Stimulated activated CD4-positive, alpha-beta T cell treated with anti-CD3 and anti-CD28 coated beads, Interleukin-1b, Interleukin-23, amount 100 ng/mL, for 4 hours (primary cell): ENCODE measurements at regions not wholly inside any gene's neighbourhood (a gene's known extent, or its start where the extent isn't known, plus 50 kb on each side); places are given as distances from the start of the nearest gene placed in this dataset.
"Not testable (repeated sequence)": the region's sequence is repeated elsewhere in the genome, so short reads cannot be mapped to it uniquely, and the experiment has no call there.

Experiments
- DNase-seq, 2 donors: peaks; one replicate each; pipeline ENCODE4 v3.0.0-alpha.2; 2020; ENCODE audit warnings: low read depth in 2 of 2

DNA sequence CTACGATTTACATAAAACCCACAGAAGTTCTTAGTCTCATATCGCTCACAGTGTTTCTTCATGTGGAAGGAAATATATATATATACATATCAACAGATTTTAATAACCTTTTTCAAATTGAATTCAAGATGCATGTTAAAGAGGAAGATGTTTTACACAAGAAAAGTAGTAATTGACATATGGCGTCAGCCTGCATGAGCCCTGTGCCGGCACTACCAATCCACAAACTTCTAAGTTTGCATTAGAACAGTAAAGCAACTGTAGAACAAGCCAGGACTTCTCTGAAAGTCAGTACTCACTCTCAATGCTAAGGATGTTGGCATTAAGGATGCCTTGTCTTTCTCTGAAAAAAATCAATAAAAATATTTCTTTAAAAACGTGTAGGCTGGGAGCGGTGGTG, 441.3 kb upstream of the SMIM31 start:
- DNase-seq = no peak

- DNase-seq = no peak
Measured at GRCh38 chr4:164313853-164314252, 440.1 kb upstream of the SMIM31 start.

DNA sequence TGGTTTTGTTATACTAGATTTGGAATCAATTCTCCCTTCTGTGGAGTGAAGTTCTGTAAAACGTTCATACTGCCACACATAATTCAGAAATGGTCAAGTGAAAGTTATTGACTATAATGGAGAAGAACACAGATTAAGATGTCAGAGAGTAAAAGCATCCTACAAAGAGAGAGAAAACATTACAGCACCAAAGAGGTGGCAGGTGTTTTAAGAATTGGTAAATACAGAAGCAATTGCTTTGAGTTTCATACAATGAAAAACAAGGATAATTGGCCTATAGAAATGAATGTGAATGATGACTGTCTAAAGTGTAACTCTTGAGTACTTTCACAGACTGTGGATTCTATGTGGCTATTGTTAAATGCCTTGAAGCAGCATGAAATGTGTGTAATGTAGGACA, 435.6 kb upstream of the SMIM31 start:
- DNase-seq = no peak

- no peak for DNase-seq
Measured at GRCh38 chr4:164319688-164320087, 434.2 kb upstream of the SMIM31 start.

DNA sequence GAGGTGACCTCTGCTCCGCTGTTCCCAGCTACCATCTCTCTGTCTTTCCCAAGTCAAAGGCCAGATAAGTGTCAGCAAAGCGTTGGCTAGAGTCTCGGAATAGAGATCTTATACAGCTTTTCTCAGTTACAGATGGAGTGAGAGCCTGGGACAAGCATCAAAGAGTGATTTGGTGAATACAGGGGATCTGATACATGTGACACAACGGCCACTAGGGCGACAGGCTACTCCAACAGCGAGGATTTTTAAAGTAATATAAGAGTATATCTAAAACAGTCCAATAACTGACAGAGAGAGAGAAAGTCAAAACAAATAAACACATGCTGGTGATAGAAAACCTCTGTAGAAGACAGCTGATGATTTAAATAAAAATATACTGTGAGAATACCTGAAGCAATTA, 433.1 kb upstream of the SMIM31 start:
- no peak for DNase-seq

GRCh38 chr4:164326056-164326455, 427.9 kb upstream of the SMIM31 start:
- no peak for DNase-seq

GRCh38 chr4:164337219-164337944, 416.5 kb upstream of the SMIM31 start:
- DNase-seq = no peak

- DNase-seq = no peak
Measured at GRCh38 chr4:164343472-164343976, 410.4 kb upstream of the SMIM31 start.

DNA sequence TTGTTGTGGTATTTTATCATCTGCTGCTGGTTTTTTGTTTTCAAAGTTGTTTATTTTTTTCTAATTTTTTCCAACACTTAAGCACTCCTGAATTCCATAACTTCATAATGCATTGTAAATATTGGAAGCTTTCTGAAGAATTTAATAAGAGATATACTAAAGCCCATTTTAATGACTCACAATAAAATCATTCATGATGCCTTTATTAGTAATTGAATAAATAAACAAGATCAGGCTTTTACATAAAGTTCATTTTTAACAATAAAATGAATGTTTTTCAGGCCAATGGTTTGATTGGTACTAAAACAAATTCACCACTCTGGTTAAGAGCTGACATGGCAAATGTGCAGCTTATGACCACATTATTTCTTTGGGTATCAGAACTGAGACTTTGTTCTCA, 408.2 kb upstream of the SMIM31 start:
- DNase-seq = no peak

GRCh38 chr4:164350061-164350460, 403.9 kb upstream of the SMIM31 start:
- DNase-seq = no peak

DNA sequence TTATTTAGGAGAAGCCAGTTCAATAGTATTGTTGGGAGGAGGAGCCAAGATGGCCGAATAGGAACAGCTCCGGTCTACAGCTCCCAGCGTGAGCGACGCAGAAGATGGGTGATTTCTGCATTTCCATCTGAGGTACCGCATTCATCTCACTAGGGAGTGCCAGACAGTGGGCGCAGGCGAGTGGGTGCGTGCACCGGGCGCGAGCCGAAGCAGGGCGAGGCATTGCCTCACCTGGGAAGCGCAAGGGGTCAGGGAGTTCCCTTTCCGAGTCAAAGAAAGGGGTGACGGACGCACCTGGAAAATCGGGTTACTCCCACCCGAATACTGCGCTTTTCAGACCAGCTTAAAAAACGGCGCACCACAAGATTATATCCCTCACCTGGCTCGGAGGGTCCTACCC, 403.2 kb upstream of the SMIM31 start:
- DNase-seq = not testable (repeated sequence)

DNA sequence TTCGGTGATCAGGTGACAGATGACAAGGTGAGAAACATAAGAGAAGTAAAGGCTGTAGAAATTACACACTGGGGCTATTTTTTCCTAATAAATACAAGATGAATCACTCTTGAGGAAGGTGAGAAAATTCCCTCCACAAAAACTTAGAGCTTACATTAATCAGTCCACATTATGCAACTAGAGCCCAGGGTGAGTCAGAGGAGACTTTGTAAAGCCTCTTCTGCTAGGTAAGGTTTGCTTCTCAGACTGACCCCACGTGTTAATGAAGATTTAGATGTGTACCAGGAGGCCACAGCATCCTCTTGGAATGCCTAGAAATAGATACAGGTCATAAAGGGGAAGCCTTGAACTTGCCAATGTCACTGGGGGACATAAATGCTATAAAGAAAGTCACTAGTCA, 396.0 kb upstream of the SMIM31 start:
- no peak for DNase-seq

DNA sequence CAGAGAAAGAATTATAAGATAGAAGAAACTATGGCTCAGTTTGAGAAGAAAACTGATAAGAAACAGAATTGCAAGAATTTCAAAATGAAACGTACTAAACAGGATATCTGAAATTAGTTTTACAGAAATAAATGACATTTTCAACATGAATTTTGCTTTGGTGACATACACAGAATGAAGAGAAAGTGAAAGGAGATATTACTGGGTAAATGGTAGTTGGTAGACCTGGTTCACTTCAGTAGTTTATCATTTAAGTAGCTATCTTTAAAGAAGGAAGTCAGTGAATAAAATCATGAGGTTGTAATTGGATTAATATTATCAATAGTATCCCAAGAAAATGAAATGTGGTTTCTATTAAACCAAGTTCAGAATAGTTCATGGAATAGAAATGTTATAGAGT, 395.5 kb upstream of the SMIM31 start:
- no peak for DNase-seq

DNA sequence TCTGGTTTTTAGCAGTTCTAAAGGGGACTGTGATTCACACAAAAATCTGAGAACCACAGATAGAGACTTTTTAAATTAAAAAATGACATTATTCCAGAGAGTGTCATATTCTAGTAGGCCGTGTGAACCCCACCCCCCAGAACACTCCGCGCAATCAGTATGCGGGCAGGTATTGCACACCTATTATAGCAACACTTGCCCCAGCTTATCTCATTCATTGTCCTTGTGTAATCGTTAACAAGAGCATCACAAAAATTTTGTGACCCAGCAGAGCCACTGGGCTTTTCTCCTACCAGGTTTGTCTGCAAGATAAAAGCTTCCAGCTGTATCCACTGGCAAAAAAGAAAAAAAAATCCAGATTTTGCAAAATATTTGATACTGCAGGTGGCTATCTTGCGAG, 394.1 kb upstream of the SMIM31 start:
- DNase-seq = no peak

DNA sequence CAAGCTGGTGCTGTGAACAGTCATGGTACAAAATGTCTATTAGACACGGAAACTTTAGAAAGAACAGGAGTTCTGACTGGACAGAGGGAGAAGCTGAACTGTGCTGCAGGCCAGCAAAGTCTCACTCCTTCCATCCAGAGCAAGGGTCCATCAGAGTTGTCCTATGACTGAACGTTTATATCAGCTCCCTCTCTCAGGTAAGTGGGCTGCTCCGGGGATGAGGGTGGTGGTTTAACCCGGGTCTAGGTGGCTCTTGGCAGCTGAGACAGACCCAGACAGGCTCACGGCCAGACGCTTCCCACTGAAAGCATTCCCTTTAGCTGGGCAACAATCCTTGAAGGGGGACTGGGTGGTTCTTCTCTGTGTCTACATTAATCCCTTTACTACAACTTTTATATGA, 385.0 kb upstream of the SMIM31 start:
- no peak for DNase-seq

- DNase-seq = no peak
Measured at GRCh38 chr4:164373021-164373420, 380.9 kb upstream of the SMIM31 start.

DNA sequence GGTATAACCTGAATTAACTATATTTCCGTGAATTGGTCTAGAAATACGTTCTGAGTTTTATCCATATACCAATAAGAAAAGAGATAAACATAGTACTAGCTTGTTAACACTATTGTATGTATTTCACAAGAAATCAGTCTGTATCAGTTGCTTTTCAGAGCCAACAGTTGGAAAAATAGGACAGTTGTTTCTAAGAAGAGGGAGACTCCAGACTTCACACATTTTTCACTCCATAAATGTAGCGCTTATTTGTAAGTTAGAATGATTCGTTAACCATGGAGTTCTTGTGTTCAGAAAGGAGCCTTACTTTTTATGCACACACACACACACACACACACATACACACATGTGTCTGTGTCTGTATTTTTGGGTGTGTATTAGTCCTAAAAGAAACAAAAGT, 376.7 kb upstream of the SMIM31 start:
- DNase-seq = no peak

GRCh38 chr4:164378361-164378760, 375.6 kb upstream of the SMIM31 start:
- DNase-seq = no peak

- DNase-seq = no peak
Measured at GRCh38 chr4:164379694-164380093, 374.2 kb upstream of the SMIM31 start.

- no peak for DNase-seq
Measured at GRCh38 chr4:164381859-164382258, 372.1 kb upstream of the SMIM31 start.

DNA sequence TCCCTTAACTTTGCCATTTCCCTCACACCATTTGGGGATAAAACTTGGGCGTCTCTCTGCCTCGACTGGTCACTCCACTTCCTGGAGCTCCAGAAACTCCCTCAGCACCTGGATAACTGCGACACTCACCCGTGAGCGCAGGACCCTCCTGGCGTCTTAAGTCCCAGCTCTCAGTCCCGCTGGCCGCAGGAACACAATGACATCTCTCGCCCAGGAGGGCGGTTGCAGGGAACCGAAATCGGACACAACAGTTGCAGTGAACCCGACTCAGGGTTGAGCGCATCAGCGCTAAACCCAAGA, 370.9 kb upstream of the SMIM31 start:
- no peak for DNase-seq

- DNase-seq = no peak
Measured at GRCh38 chr4:164383358-164384220, 370.3 kb upstream of the SMIM31 start.

GRCh38 chr4:164384416-164384815, 369.5 kb upstream of the SMIM31 start:
- no peak for DNase-seq
